Panc1 (cell line): ENCODE measurements at regions not wholly inside any gene's neighbourhood (a gene's known extent, or its start where the extent isn't known, plus 50 kb on each side); places are given as distances from the start of the nearest gene placed in this dataset.
"Not testable (repeated sequence)": the region's sequence is repeated elsewhere in the genome, so short reads cannot be mapped to it uniquely, and the experiment has no call there.

Source experiments
- POLR2AphosphoS5 ChIP-seq: IDR thresholded peaks from 2 replicates; pipeline ENCODE4 v1.6.1; 2012; ENCODE audit warnings: mild to moderate bottlenecking, low read depth, low read length, moderate library complexity
- SIN3A ChIP-seq: IDR thresholded peaks from 2 replicates; pipeline ENCODE4 v1.6.1; 2012; ENCODE audit warnings: low read depth, mild to moderate bottlenecking, low read length, moderate library complexity, borderline replicate concordance; ENCODE audit not compliant: insufficient read depth
- TCF7L2 ChIP-seq: IDR thresholded peaks from 2 replicates; pipeline ENCODE4 v1.6.1; 2011; ENCODE audit warnings: mild to moderate bottlenecking, low read depth, low read length, inconsistent platforms
- TF ChIP-seq, protein P1 (sequence below): fragments of 450-650 bp; IDR thresholded peaks from 2 replicates; pipeline ENCODE4 v1.5.1; 2017; ENCODE audit warnings: mild to moderate bottlenecking

DNA sequence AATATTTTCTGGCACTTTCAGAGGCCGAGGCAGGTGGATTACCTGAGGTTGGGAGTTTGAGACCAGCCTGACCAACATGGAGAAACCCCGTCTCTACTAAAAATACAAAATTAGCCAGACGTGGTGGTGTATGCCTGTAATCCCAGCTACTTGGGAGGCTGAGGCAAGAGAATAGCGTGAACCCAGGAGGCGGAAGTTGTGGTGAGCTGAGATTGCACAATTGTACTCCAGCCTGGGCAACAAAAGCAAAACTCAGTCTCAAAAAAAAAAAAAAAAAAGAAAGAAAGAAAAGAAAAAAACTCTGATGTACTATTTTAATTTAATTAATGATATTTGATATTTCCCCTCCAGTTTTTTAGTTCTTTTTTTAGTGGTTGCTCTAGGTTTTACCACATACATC, 588.1 kb upstream of the GHITM start:
- TF ChIP-seq, protein P1, sequence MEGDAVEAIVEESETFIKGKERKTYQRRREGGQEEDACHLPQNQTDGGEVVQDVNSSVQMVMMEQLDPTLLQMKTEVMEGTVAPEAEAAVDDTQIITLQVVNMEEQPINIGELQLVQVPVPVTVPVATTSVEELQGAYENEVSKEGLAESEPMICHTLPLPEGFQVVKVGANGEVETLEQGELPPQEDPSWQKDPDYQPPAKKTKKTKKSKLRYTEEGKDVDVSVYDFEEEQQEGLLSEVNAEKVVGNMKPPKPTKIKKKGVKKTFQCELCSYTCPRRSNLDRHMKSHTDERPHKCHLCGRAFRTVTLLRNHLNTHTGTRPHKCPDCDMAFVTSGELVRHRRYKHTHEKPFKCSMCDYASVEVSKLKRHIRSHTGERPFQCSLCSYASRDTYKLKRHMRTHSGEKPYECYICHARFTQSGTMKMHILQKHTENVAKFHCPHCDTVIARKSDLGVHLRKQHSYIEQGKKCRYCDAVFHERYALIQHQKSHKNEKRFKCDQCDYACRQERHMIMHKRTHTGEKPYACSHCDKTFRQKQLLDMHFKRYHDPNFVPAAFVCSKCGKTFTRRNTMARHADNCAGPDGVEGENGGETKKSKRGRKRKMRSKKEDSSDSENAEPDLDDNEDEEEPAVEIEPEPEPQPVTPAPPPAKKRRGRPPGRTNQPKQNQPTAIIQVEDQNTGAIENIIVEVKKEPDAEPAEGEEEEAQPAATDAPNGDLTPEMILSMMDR: not testable (repeated sequence)
- TF ChIP-seq SIN3A, POLR2AphosphoS5, TCF7L2: not testable (repeated sequence)
